ENCODE measurements at regions not wholly inside any gene's neighbourhood (a gene's known extent, or its start where the extent isn't known, plus 50 kb on each side); places are given as distances from the start of the nearest gene placed in this dataset.

DNA sequence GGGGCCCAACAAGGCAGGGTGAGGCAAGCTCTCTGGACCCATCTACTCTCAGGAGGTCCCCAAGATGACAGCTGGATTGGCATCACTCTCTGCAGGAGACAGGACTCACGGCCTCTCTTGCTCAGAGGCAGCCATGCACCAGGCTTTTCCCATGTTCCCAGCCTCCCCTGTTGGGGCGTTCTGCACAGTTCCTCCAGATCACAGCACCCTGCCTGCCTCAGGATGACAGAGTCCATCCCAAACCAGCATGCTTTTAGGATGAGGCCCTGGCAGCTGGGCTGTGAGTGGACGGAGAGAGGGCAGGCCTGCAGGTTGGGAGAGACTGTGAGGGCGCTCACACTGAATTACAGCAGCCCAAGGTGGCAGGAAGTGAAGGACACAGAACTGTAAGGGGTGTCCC is 143.2 kb upstream of the MLN start:
- DNase-seq (ENCODE audit: low read depth), result no peak
- H3K4me3 ChIP-seq (ENCODE audit: low read depth, low read length), result no peak overlapping the region
- no peak for TF ChIP-seq CTCF (IDR thresholded peaks at IDR 0.05; ENCODE audit: insufficient read depth, low read depth, low read length)

GRCh38 chr6:33945931-33946330 is 142.1 kb upstream of the MLN start:
- no peak for TF ChIP-seq CTCF (IDR thresholded peaks at IDR 0.05; ENCODE audit: insufficient read depth, low read depth, low read length)
- DNase-seq (ENCODE audit: low read depth), result no peak
- no peak overlapping the region for H3K4me3 ChIP-seq (ENCODE audit: low read depth, low read length)

DNA sequence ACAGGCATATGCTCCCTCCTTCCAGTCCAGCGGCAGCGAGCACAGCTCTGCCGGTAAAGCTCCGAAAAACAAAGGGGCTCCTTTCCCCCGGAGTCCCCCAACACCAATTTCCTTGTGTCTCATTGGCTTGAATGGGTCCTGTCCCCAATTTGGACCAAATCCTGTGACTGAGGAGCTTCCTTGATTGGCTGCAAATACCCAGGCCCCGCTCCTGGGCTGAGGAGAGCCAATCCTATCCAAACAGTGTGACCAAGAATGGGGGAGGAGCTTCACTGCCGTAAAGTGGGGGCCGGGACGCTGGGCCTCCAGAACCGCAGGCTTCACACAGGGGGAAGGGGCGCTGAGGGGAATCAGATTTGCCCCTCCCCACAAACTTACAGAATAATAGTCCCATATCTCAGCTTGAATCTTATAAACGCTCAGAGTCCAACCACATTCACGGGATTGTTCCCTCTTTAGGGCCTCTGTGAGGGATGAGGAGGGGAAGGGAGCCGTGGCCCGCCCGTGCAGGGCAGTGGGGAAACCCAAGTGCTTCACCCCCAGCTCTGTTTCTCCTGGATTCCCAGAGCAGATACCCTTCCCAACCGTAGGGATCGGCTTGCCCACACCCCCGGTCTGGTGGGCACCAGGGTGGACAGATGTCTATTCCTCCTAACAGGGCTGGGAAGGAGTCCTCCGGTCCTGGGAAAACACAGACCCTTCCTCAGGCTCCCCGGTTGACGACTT is 141.0 kb upstream of the MLN start:
- no peak for DNase-seq (ENCODE audit: low read depth)
- no peak overlapping the region for H3K4me3 ChIP-seq (ENCODE audit: low read depth, low read length)
- no peak for TF ChIP-seq CTCF (IDR thresholded peaks at IDR 0.05; ENCODE audit: insufficient read depth, low read depth, low read length)

GRCh38 chr6:33936886-33937285 is 133.1 kb upstream of the MLN start:
- H3K4me3 ChIP-seq (ENCODE audit: low read depth, low read length), result no peak overlapping the region
- no peak for DNase-seq (ENCODE audit: low read depth)
- TF ChIP-seq CTCF (IDR thresholded peaks at IDR 0.05; ENCODE audit: insufficient read depth, low read depth, low read length), result no peak

DNA sequence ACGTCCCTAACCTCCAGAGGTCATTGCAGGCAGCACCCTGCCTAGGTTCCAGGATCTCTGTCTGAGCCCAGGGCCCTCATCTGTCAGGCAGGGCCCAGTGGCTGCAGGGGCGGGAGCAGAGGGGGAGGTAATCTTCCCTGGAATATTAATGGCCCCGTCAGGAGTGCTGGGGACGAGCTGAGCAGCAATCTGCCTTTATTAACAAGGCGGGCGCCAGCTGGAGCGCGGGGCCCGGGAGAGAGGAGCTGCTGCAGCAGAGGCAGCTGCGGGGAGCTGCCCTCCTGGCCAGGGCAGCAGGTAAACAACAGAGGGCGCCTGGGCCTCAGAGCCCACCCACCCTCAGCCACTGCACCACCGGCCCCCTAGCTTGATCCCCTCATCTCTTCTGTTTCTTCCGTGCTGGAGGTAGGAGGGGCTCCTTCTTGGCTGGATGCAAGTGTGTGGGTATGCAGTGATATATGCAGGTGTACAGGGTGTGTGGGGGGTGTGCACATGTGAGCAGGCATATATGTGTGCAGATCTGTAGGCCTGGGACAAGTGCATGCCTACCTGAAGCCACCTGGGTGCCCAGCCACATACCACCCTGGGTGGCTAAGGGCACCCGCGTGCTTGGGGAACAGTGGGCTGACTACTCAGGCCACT is 131.8 kb upstream of the MLN start:
- H3K4me3 ChIP-seq (ENCODE audit: low read depth, low read length), result no peak overlapping the region
- no peak for TF ChIP-seq CTCF (IDR thresholded peaks at IDR 0.05; ENCODE audit: insufficient read depth, low read depth, low read length)
- no peak for DNase-seq (ENCODE audit: low read depth)

DNA sequence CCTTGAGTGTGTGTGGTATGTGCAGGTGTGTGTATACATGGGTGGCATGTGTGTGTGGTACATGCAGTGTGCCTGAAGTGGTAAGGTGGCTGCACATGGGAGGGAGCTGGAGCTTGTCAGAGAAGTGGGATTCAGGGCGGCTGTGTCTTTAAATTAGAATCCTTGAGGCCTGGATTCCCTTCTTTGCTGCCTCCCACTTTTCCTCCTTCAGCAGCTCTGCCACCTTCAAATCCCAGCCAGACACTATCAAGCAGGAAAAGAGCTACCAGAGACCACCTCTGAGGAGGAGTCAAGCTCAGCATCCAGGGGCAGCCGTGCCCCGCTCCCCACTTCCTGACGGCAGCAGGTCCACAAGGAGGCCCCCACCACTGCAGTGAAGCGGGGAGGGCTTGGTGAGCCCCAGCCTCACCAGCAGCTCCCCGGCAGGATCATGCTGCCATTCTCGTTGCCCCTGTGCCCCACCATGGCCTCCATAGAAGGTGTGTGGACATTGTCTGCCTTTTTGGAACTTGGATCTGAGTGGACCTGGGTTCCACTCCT is 131.0 kb upstream of the MLN start:
- no peak overlapping the region for H3K4me3 ChIP-seq (ENCODE audit: low read depth, low read length)
- no peak for TF ChIP-seq CTCF (IDR thresholded peaks at IDR 0.05; ENCODE audit: insufficient read depth, low read depth, low read length)
- no peak for DNase-seq (ENCODE audit: low read depth)

All from fibroblast of villous mesenchyme (primary cell).